ENCODE measurements at regions not wholly inside any gene's neighbourhood (a gene's known extent, or its start where the extent isn't known, plus 50 kb on each side); places are given as distances from the start of the nearest gene placed in this dataset.

- no peak for TF ChIP-seq CTCF (IDR thresholded peaks at IDR 0.05)
- TF ChIP-seq POLR2AphosphoS5 (IDR thresholded peaks at IDR 0.05): no peak
These were observed 328.9 kb upstream of the IRX2 start for GRCh38 chr5:3080366-3080765.
